ENCODE measurements at regions not wholly inside any gene's neighbourhood (a gene's known extent, or its start where the extent isn't known, plus 50 kb on each side); places are given as distances from the start of the nearest gene placed in this dataset.

- TF ChIP-seq CTCF (IDR thresholded peaks at IDR 0.05) (no peak), POLR2A (IDR thresholded peaks at IDR 0.05; ENCODE audit: low read depth) (no peak), POLR2AphosphoS5 (IDR thresholded peaks at IDR 0.05) (no peak), EP300 (IDR thresholded peaks at IDR 0.05) (no peak)
Measured at GRCh38 chr6:170172392-170172791, 118.5 kb downstream of the DLL1 start.

Data from esophagus muscularis mucosa (tissue), 4 donors.